Epithelial cell of proximal tubule (primary cell): ENCODE measurements at regions not wholly inside any gene's neighbourhood (a gene's known extent, or its start where the extent isn't known, plus 50 kb on each side); places are given as distances from the start of the nearest gene placed in this dataset.

Experiments used
- DNase-seq: peaks from one replicate; pipeline ENCODE4 v3.0.0-alpha.2; 2011; ENCODE audit warnings: low read depth
- H3K4me3 ChIP-seq: 2 replicates; pipeline ENCODE4 v1.5.1; 2011; ENCODE audit warnings: low read depth, mild to moderate bottlenecking, low read length
- TF ChIP-seq, protein P1 (sequence below): conservative IDR thresholded peaks from 2 replicates; pipeline ENCODE4 v1.5.1; 2012; ENCODE audit warnings: low read depth, mild to moderate bottlenecking, low read length

DNA sequence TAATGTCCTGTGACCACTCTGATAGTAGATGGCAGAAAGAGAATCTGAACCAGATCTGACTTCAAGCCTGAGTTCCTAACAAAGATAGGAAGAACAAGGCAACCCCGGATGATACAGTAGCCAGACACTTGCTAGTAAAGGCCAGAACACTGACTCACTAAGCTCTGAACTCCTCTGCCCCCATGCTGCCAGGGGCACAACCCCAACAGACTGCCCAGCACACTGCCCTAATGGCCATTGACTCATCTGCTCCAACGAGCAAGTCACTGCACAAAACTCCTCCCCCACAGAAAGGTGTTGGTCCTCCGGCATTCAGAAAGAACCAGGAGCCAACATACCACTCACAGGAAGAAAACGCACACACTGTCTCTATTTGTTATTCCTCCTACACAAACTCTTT is 179.6 kb upstream of the NUDT4 start:
- no peak overlapping the region for H3K4me3 ChIP-seq
- TF ChIP-seq, protein P1, sequence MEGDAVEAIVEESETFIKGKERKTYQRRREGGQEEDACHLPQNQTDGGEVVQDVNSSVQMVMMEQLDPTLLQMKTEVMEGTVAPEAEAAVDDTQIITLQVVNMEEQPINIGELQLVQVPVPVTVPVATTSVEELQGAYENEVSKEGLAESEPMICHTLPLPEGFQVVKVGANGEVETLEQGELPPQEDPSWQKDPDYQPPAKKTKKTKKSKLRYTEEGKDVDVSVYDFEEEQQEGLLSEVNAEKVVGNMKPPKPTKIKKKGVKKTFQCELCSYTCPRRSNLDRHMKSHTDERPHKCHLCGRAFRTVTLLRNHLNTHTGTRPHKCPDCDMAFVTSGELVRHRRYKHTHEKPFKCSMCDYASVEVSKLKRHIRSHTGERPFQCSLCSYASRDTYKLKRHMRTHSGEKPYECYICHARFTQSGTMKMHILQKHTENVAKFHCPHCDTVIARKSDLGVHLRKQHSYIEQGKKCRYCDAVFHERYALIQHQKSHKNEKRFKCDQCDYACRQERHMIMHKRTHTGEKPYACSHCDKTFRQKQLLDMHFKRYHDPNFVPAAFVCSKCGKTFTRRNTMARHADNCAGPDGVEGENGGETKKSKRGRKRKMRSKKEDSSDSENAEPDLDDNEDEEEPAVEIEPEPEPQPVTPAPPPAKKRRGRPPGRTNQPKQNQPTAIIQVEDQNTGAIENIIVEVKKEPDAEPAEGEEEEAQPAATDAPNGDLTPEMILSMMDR, result no peak
- DNase-seq, result peak; percentile 87

GRCh38 chr12:93199831-93200236 is 177.9 kb upstream of the NUDT4 start:
- TF ChIP-seq, protein P1, result no peak
- H3K4me3 ChIP-seq, result no peak overlapping the region
- no peak for DNase-seq

- no peak for DNase-seq
- H3K4me3 ChIP-seq, result no peak overlapping the region
- TF ChIP-seq, protein P1, result no peak
These were observed 177.3 kb upstream of the NUDT4 start for GRCh38 chr12:93200291-93200917.

- TF ChIP-seq, protein P1, result no peak
- DNase-seq, result no peak
- H3K4me3 ChIP-seq, result no peak overlapping the region
These were observed 175.7 kb upstream of the NUDT4 start for GRCh38 chr12:93201990-93202389.

DNA sequence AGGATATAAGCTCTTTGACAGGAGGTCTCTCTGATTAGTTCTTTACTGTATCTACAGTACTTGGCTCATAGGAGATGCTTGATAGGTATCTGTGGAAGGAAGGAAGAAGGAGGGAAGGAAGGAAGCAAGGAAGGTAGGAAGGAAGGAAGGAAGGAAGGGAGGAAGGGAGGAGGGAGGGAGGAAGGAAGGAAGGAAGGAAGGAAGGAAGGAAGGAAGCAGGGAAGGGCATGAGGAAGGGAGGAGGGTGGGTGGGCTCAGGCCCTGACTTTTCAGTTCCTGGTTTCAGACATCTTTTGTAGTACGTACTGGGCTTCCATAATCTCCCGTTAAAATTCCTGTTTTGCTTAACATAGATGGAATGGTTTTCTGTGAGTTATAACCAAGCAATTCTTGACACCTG is 175.0 kb upstream of the NUDT4 start:
- no peak for DNase-seq
- TF ChIP-seq, protein P1, result no peak

DNA sequence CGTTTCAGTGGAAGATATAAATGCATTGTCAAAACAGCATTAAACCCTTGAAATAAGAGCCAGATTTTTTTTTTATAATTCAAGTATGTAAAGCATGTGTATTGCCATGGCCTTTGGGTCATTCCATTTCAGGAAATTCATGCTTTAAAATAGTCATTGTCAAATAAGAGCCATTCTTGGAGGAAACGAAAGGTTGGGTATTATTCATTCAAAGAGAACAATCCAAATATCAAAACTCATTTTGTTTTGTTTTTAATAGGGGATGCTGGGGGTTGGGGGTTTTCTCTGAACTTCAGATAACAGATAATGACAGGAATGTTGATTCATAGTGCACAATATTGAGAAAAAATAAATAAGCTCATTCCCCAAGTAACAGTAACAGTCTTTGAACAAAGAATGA is 174.4 kb upstream of the NUDT4 start:
- H3K4me3 ChIP-seq, result no peak overlapping the region
- DNase-seq, result no peak
- TF ChIP-seq, protein P1, result no peak

More for the DNA sequence above, 175.0 kb upstream of the NUDT4 start:
- H3K4me3 ChIP-seq, result no peak overlapping the region

GRCh38 chr12:93204896-93205295 is 172.8 kb upstream of the NUDT4 start:
- DNase-seq, result no peak
- H3K4me3 ChIP-seq, result no peak overlapping the region
- TF ChIP-seq, protein P1, result no peak
